Left lung (tissue), 4 donors: ENCODE measurements at regions not wholly inside any gene's neighbourhood (a gene's known extent, or its start where the extent isn't known, plus 50 kb on each side); places are given as distances from the start of the nearest gene placed in this dataset.
"Not testable (repeated sequence)": the region's sequence is repeated elsewhere in the genome, so short reads cannot be mapped to it uniquely, and the experiment has no call there.

Source experiments
- ATAC-seq: fragments of 200-7000 bp; cut with Tn5 transposase; one replicate; pipeline ENCODE4 v1.9.1; 2020; ENCODE audit warnings: moderate library complexity
- DNase-seq, 4 donors: peaks; one replicate each; pipeline ENCODE4 v3.0.0-alpha.2; 2013 to 2020
- H3K27ac ChIP-seq, 2 donors: fragments of 200-600 bp; sonication (generic) in 1 of 2; one replicate each; pipeline versions ENCODE4 v1.5.0 to v1.8.0; 2020 to 2021
- H3K27me3 ChIP-seq, 2 donors: fragments of 200-600 bp; sonication (generic) in 1 of 2; one replicate each; pipeline versions ENCODE4 v1.5.0 to v1.8.0; 2020 to 2021
- H3K36me3 ChIP-seq, 2 donors: fragments of 200-600 bp; sonication (generic) in 1 of 2; one replicate each; pipeline versions ENCODE4 v1.5.0 to v1.8.0; 2020 to 2021
- H3K4me1 ChIP-seq, 2 donors: fragments of 200-600 bp; one replicate each; pipeline ENCODE4 v1.8.0; 2021
- H3K4me3 ChIP-seq, 2 donors: fragments of 200-600 bp; sonication (generic) in 1 of 2; one replicate each; pipeline versions ENCODE4 v1.5.0 to v1.8.0; 2020 to 2021; ENCODE audit warnings: mild to moderate bottlenecking in 1 of 2
- H3K9me3 ChIP-seq, 2 donors: fragments of 200-600 bp; sonication (generic) in 1 of 2; one replicate each; pipeline versions ENCODE4 v1.5.0 to v1.8.0; 2020 to 2021
- CTCF ChIP-seq, 2 donors: fragments of 200-600 bp; sonication (generic) in 1 of 2; IDR thresholded peaks; one replicate each; pipeline versions ENCODE4 v1.5.0 to v1.8.0; 2021; ENCODE audit warnings: antibody characterized with exemption in 2 of 2
- intact Hi-C, 2 donors: fragments of 100-400 bp; cut with DNase I; formaldehyde crosslinking; loops; one replicate each; pipeline versions ENCODE4 v1.11.2 to v1.14.2; 2022
- donor health status: DM: no; HTN: yes; CAD: no.
- donor health status: DM: no; HTN: no; CAD: no.

GRCh38 chr5:127186657-127187056, 103.9 kb upstream of the MEGF10 start:
- H3K9me3 ChIP-seq = no peaks in the 10 kb centered on the region
- H3K36me3 ChIP-seq = no peaks in the 10 kb centered on the region
- no peaks in the 10 kb centered on the region for H3K4me1 ChIP-seq
- intact Hi-C loops = no loop called here
- TF ChIP-seq CTCF (IDR thresholded peaks at IDR 0.05) = no peak
- ATAC-seq = no peak
- H3K4me3 ChIP-seq = no peak overlapping the region
- DNase-seq = no peak
- H3K27ac ChIP-seq = no peak overlapping the region
- no peaks in the 10 kb centered on the region for H3K27me3 ChIP-seq

GRCh38 chr5:127187706-127188105, 102.9 kb upstream of the MEGF10 start:
- Histone ChIP-seq H3K36me3 (no peaks in the 10 kb centered on the region), H3K4me1 (no peaks in the 10 kb centered on the region), H3K27me3 (no peaks in the 10 kb centered on the region), H3K9me3 (no peaks in the 10 kb centered on the region), H3K4me3 (no peak overlapping the region), H3K27ac (no peak overlapping the region)
- intact Hi-C loops = no loop called here
- ATAC-seq (no peak), DNase-seq (no peak)
- TF ChIP-seq CTCF (IDR thresholded peaks at IDR 0.05) = no peak

GRCh38 chr5:127192150-127192549, 98.4 kb upstream of the MEGF10 start:
- DNase-seq = no peak
- no peaks in the 10 kb centered on the region for H3K36me3 ChIP-seq
- no peaks in the 10 kb centered on the region for H3K27me3 ChIP-seq
- intact Hi-C loops = no loop called here
- H3K27ac ChIP-seq = no peak overlapping the region
- ATAC-seq = no peak
- TF ChIP-seq CTCF (IDR thresholded peaks at IDR 0.05) = no peak
- no peaks in the 10 kb centered on the region for H3K9me3 ChIP-seq
- H3K4me3 ChIP-seq = no peak overlapping the region
- no peaks in the 10 kb centered on the region for H3K4me1 ChIP-seq

- Histone ChIP-seq H3K4me3 (no peak overlapping the region), H3K36me3 (no peaks in the 10 kb centered on the region), H3K27ac (no peak overlapping the region), H3K4me1 (no peaks in the 10 kb centered on the region), H3K27me3 (no peaks in the 10 kb centered on the region), H3K9me3 (no peaks in the 10 kb centered on the region)
- peak in 1 of 4 donors; percentile 9 for DNase-seq
- intact Hi-C loops = no loop called here
- no peak for ATAC-seq
- no peak for TF ChIP-seq CTCF (IDR thresholded peaks at IDR 0.05)
Observed at GRCh38 chr5:127192836-127193338, 97.7 kb upstream of the MEGF10 start.

GRCh38 chr5:127196042-127196441, 94.6 kb upstream of the MEGF10 start:
- Histone ChIP-seq H3K4me3 (no peak overlapping the region), H3K27me3 (no peaks in the 10 kb centered on the region), H3K36me3 (no peaks in the 10 kb centered on the region), H3K4me1 (no peaks in the 10 kb centered on the region), H3K27ac (no peak overlapping the region), H3K9me3 (no peaks in the 10 kb centered on the region)
- no peak for TF ChIP-seq CTCF (IDR thresholded peaks at IDR 0.05)
- ATAC-seq (no peak), DNase-seq (no peak)
- intact Hi-C loops = no loop called here

- ATAC-seq, H3K27ac ChIP-seq, H3K9me3 ChIP-seq, DNase-seq, H3K27me3 ChIP-seq, H3K4me1 ChIP-seq, H3K36me3 ChIP-seq, intact Hi-C loops, H3K4me3 ChIP-seq: not testable (repeated sequence)
Observed at GRCh38 chr5:127197402-127198167, 93.0 kb upstream of the MEGF10 start.

GRCh38 chr5:127202738-127203137, 87.9 kb upstream of the MEGF10 start:
- H3K36me3 ChIP-seq, H3K4me1 ChIP-seq, H3K4me3 ChIP-seq, intact Hi-C loops, H3K27ac ChIP-seq, ATAC-seq, H3K27me3 ChIP-seq, H3K9me3 ChIP-seq, DNase-seq: not testable (repeated sequence)
